VCaP (cell line): ENCODE measurements at regions not wholly inside any gene's neighbourhood (a gene's known extent, or its start where the extent isn't known, plus 50 kb on each side); places are given as distances from the start of the nearest gene placed in this dataset.
A peak's percentile ranks its signal among the peaks of the same experiment; 100 is the strongest.

Experiments
- H3K27ac ChIP-seq: fragments of 450-650 bp; 2 replicates; pipeline ENCODE4 v1.5.1; 2017
- CTCF ChIP-seq: fragments of 450-650 bp; conservative IDR thresholded peaks from 2 replicates; pipeline ENCODE4 v1.5.1; 2017; ENCODE audit warnings: mild to moderate bottlenecking, moderate library complexity

- TF ChIP-seq CTCF, result no peak
- no peak overlapping the region for H3K27ac ChIP-seq
Measured at GRCh38 chr10:130691776-130692175, 555.6 kb downstream of the GLRX3 start.

GRCh38 chr10:130696870-130697269 is 560.7 kb downstream of the GLRX3 start:
- no peak overlapping the region for H3K27ac ChIP-seq
- no peak for TF ChIP-seq CTCF

GRCh38 chr10:130707389-130707979 is 571.3 kb downstream of the GLRX3 start:
- TF ChIP-seq CTCF, result no peak
- no peak overlapping the region for H3K27ac ChIP-seq

GRCh38 chr10:130708465-130709070 is 572.4 kb downstream of the GLRX3 start:
- no peak for TF ChIP-seq CTCF
- no peak overlapping the region for H3K27ac ChIP-seq

- H3K27ac ChIP-seq, result no peak overlapping the region
- no peak for TF ChIP-seq CTCF
Measured at GRCh38 chr10:130709415-130709814, 573.2 kb downstream of the GLRX3 start.

GRCh38 chr10:130711072-130711471 is 574.9 kb downstream of the GLRX3 start:
- no peak overlapping the region for H3K27ac ChIP-seq
- TF ChIP-seq CTCF, result no peak

GRCh38 chr10:130713135-130713534 is 576.9 kb downstream of the GLRX3 start:
- no peak for TF ChIP-seq CTCF
- H3K27ac ChIP-seq, result peak overlapping the region; percentile 54
